SK-MEL-5 (cell line): ENCODE measurements at regions not wholly inside any gene's neighbourhood (a gene's known extent, or its start where the extent isn't known, plus 50 kb on each side); places are given as distances from the start of the nearest gene placed in this dataset.

ENCODE experiments used
- DNase-seq: peaks from one replicate; pipeline ENCODE4 v3.0.0-alpha.2; 2016; ENCODE audit warnings: low read depth, low spot score
- in situ Hi-C: cut with HindIII; loops from 2 replicates; pipeline ENCODE4 v1.10.0; 2016; ENCODE audit warnings: low sequenced_read_pairs, high pct_unique_total_duplicates, low pct_unique_long_range_greater_than_20kb

DNA sequence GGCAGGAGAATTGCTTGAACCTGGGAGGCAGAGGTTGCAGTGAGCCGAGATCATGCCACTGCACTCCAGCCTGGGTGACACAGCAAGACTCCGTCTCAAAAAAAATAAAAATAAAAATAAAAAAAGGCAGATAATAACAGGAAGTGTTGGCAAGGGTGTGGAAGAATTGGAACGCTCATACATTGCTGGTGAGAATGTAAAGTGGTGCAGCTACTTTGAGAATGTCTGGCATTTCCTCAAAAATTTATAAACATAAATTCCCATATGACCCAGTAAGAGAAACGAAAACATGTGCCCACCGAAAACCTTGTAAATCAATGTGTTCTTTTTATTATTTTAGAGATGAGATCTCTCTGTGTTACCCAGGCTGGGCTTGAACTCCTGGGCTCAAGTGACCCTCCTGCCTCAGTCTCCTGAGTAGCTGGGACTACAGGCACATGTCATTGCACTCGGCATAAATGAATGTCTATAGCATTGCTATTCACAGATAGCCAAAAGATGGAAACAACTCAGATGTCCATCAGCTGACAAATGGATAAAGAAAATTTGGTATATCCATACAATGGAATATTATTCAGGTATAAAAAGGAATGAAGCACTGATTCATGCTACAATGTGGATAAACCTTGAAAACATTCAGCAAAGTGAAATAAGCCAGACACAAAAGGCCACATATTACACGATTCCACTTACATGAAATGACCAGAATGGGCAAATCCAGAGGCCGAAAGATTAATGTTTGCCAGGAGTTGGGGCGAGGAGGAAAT, 63.7 kb upstream of the PLAC1 start:
- in situ Hi-C loops, result no loop called here
- no peak for DNase-seq

DNA sequence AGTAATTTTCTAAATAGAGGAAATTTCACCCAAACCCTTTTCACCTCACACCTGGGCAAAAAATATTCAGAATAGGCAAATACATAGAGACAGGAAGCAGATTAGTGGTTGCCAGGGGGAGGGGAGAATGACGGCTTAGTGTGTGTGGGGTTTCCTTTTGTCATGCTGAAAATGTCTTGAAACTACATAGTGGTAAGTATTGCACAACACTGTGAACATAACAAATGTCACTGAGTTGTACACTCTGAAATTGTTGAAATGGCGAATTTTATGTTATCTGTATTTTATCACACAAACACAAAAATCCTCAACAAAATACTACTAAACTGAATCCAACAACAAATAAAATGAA, 60.7 kb upstream of the PLAC1 start:
- in situ Hi-C loops, result no loop called here
- no peak for DNase-seq

DNA sequence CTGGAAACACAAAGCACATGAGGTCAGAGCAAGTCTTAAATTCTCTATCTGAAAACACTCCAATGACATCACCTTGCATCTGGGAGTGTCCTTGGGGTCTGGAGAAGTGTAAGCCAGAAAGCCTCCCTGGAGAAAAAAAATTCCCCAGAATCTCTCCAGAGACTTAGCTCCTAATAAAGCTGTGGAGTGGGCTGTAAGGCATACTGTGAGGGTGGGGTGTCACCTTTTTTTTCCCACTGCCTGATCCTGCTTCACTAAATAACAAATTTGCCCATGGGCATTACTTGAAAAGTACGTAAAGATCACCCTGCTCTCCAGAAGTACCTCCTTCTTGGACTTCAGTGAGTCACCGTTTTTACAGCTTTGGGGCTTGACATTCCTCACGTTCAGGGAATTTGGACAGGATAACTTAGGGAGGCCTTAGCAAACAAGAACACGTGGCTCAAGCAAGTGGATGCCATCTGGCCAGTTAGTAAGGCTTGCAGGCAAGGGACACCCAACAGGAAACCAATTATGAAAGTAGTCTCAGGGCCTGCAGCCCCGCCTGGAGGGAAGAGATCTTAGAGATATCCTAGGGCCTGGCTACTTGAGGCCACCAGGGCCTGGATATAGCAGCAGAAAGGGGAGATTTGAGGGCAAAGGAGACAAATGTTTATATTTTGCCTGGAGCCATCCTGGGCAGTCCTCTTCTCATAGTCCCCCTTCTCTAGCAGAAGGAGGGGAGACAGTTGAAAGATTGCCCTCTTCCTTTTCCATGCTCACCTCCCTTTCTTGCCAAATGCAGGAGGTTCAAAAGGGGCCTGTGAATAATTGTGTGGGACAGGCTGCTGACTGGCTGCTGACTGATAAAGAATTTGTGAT, 60.1 kb upstream of the PLAC1 start:
- no peak for DNase-seq
- in situ Hi-C loops, result no loop called here

DNA sequence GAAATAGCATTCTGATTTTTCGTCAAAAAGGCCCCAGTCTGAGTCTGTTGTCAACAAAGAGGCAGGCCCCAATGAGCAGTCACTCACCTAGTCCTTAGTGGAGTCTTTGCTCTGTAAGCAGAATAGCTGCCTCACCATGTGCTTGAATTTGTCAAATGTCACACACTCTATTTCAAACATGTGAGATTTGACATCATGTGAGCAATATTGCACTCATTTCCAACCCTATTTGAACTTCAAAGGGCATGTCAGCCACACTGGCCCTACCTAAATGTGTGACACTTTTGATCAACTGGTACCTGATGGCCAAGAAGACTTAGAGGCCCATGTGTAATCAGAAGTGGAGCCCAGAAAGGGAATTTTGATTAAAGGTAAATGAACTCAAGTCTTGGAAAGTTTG, 59.4 kb upstream of the PLAC1 start:
- in situ Hi-C loops, result no loop called here
- no peak for DNase-seq

DNA sequence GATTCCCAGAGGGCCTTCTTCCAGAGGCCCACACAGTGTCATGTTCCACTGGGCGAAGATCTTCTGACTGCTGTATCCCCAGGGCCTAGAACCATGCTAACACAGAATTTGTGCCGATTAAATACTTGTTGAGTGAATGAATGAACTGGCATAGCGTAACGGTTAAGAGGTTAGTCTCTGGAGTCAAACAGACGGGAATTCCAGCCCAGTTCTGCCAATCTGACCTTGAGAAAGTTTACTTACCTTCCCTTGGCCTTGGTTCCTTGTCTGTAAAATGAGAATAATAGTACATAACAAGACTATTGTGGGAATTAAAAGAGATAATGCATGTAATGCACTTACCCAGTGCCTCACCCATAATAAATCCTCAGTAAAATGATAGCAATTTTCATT, 58.3 kb upstream of the PLAC1 start:
- no peak for DNase-seq
- in situ Hi-C loops, result no loop called here

DNA sequence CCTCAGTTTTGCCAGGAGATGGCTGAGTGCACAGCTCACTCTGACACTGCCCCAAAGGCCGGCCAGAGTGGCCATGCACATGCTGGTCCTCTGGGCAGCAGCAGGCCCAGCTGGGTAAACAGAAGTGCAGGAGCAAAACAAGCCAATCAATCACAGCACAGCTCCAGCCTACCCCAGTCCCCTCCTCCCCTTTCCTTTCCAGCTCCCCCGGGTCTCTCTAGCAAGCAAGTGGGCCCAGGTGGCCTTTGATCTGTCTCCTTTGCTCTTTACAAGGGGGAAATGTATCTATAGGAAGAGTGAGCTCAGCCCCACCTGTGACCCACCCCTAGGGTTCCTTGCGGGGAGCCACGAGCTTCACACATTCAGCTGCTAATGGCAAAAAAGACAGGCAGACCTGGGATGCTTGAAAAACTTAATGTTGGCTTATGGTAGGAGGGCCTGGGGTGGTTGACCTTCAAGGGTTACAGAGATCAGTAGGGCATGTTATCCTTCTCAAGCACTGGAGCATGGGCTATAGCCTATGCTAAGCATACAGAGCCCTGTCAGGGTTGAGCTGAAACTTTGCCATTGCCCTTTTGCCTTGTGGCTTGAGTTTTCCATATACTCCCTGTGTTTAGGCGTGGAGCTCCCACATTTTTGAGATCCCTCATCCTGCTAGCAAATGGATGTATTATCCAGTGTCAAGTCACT, 57.8 kb upstream of the PLAC1 start:
- no peak for DNase-seq
- in situ Hi-C loops, result no loop called here

DNA sequence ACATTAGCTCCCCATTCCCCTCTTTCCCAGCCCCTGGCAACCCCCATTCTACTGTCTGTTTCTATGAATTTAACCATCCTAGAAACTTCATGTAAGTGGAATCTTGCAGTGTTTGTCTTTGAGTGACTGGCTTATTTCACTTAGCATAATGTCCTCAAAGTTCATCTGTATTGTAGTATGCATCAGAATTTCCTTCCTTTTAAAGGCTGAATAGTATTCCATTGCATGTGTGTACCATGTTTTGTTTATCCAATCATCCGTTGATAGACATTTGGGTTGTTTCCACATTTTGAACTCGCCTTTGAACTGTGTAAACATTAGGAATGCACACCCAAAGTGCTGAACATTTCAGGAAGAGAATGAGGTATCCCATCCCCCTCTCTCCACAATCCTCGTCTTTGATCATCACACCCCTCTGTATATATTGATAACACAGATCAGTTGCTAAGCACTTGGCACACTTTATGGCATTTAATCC, 56.4 kb upstream of the PLAC1 start:
- in situ Hi-C loops, result no loop called here
- no peak for DNase-seq

DNA sequence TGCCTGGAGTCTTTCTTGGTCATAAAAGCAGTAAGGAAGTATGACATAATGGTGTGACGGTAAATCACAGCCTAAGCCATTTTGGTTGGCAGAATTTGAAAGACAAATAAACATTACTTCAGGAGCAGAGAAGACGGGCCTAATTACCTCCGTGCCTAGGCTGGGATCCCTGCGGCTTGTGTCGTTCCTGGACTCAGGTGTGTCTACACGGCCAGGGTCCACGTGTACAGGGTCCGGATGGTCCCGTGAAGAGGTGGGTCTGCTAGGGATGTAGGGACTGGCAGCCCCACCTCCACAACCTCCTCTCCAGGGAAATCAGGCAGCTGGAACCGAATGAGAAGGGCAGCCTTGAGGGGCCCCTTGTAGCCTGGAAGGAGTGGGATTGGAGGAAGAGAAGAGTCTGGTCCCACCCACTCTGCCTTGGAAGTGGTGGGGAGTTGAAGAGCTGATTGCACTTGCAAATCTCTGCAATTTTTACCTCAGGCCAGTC, 55.4 kb upstream of the PLAC1 start:
- no peak for DNase-seq
- in situ Hi-C loops, result no loop called here

DNA sequence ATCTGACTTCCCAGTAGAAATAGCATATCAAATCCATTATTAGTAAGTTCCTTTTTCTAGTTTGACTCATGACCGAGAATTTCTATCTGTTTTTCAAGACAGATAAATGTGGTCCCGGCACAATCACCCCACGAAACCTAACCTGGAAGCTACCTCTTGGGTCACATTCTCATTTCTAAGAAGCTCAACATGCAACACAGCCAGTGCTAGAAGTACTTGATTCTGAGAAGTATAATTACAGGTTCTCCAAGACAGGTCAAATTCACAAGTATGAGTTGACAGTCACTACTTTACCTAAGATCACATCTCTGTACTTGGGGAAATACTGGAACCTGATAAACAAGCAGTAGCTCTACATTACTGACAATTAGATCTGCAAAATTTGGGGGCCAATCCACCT, 54.0 kb upstream of the PLAC1 start:
- no peak for DNase-seq
- in situ Hi-C loops, result no loop called here

DNA sequence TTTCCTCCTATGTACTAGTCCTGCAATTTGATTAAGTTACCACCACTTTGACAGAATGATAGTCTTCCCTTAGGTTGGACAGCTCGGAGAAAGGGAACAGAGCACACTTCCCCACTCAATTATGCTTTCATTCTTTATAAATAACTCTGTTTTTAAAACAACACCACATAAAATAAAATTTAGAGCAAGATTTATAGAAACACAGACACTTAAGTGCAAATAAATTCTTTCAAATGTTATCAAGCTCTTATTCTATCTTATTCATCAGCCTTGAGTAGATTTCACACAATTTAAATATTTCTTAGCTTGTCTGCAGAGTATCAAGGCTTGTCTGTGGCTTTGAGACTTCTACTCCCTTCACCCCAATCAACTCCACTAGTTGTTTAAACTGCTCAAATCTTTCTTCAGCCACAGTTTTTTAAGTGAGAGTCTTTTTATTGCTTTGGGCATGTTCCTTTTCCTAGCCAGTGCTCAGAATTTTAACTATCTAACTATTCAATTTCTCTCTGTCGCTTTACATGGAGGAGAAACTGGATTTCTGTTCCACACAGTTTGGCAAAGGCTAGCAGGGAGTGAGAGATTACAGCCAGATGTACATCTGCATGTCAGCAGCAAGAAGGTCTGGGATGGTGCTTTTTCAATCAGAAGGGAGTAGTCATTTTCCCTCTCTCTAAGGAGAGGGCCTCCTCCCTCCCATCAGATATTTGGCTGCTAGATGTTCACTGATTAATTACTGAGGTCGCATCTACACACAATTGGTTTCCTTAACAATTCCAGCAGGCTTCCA, 53.1 kb upstream of the PLAC1 start:
- DNase-seq, result no peak
- in situ Hi-C loops, result no loop called here
